A673 (cell line): ENCODE measurements at regions not wholly inside any gene's neighbourhood (a gene's known extent, or its start where the extent isn't known, plus 50 kb on each side); places are given as distances from the start of the nearest gene placed in this dataset.
"Not testable (repeated sequence)": the region's sequence is repeated elsewhere in the genome, so short reads cannot be mapped to it uniquely, and the experiment has no call there.

Source experiments
- EZH2 ChIP-seq: fragments of 200-600 bp; sonication (generic); IDR thresholded peaks from 2 replicates; pipeline ENCODE4 v1.6.1; 2017; ENCODE audit warnings: borderline replicate concordance, low read depth, mild to moderate bottlenecking, mixed read lengths, antibody characterized with exemption, low read length; ENCODE audit not compliant: poor library complexity, severe bottlenecking
- TF ChIP-seq, protein P1 (sequence below): fragments of 300-800, 200-600 bp; sonication (generic); conservative IDR thresholded peaks from 2 replicates; pipeline ENCODE4 v1.5.1; 2017; ENCODE audit warnings: low read depth, mild to moderate bottlenecking, antibody characterized with exemption, low read length, moderate library complexity, mixed read lengths

DNA sequence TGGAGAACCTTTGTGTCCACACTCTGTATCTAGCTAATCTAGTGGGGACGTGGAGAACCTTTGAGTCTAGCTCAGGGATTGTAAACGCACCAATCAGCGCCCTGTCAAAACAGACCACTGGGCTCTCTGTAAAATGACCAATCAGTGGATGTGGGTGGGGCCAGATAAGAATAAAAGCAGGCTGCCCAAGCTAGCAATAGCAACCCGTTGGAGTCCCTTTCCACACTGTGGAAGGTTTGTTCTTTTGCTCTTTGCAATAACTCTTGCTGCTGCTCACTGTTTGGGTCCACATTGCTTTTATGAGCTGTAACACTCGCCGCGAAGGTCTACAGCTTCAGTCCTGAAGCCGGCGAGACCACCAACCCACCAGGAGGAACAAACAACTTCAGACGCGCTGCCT lies 187.7 kb upstream of the NLRP1 start:
- TF ChIP-seq, protein P1, sequence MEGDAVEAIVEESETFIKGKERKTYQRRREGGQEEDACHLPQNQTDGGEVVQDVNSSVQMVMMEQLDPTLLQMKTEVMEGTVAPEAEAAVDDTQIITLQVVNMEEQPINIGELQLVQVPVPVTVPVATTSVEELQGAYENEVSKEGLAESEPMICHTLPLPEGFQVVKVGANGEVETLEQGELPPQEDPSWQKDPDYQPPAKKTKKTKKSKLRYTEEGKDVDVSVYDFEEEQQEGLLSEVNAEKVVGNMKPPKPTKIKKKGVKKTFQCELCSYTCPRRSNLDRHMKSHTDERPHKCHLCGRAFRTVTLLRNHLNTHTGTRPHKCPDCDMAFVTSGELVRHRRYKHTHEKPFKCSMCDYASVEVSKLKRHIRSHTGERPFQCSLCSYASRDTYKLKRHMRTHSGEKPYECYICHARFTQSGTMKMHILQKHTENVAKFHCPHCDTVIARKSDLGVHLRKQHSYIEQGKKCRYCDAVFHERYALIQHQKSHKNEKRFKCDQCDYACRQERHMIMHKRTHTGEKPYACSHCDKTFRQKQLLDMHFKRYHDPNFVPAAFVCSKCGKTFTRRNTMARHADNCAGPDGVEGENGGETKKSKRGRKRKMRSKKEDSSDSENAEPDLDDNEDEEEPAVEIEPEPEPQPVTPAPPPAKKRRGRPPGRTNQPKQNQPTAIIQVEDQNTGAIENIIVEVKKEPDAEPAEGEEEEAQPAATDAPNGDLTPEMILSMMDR: not testable (repeated sequence)
- TF ChIP-seq EZH2: not testable (repeated sequence)
